Panc1 (cell line): ENCODE measurements at regions not wholly inside any gene's neighbourhood (a gene's known extent, or its start where the extent isn't known, plus 50 kb on each side); places are given as distances from the start of the nearest gene placed in this dataset.

Experiments
- ATAC-seq: fragments of 200-7000 bp; cut with Tn5 transposase; 2 replicates; pipeline ENCODE4 v1.9.1; 2020; ENCODE audit warnings: mild to moderate bottlenecking, moderate library complexity
- BruUV-seq: library from RNA; stranded (reverse); fragments of 400-500 nt; replicated peaks from 2 replicates; lab custom pipeline; 2021; lab: Mats Ljungman, UMichigan
- CTCF ChIA-PET: fragments of 300-600 bp; sonication (Branson Sonifier 250); formaldehyde crosslinking; loops from one replicate; lab custom pipeline; 2022; ENCODE audit warnings: antibody characterized with exemption; lab: Charles Lee
- POLR2A ChIA-PET: fragments of 300-600 bp; sonication (Branson Sonifier 250); formaldehyde crosslinking; loops from one replicate; lab custom pipeline; 2022; ENCODE audit warnings: antibody characterized with exemption; lab: Charles Lee
- DNase-seq: peaks from one replicate; pipeline ENCODE4 v3.0.0-alpha.2; 2010; ENCODE audit warnings: low read depth, low spot score
- H3K27ac ChIP-seq: 2 replicates; pipeline ENCODE4 v1.5.1; 2011; ENCODE audit warnings: mild to moderate bottlenecking, low read length, inconsistent platforms
- H3K27me3 ChIP-seq: fragments of 200-500 bp; sonication (Bioruptor generic); 2 replicates; pipeline ENCODE4 v1.6.0; 2014; ENCODE audit warnings: low read length, inconsistent platforms; ENCODE audit not compliant: control insufficient read depth, insufficient read depth
- H3K36me3 ChIP-seq: fragments of 200-500 bp; sonication (Bioruptor generic); 2 replicates; pipeline ENCODE4 v1.5.1; 2014; ENCODE audit warnings: inconsistent platforms, mild to moderate bottlenecking, low read length, moderate library complexity; ENCODE audit not compliant: control insufficient read depth, insufficient read depth
- H3K4me1 ChIP-seq: 2 replicates; pipeline ENCODE4 v1.5.1; 2011; ENCODE audit warnings: inconsistent platforms, mild to moderate bottlenecking, low read length, moderate library complexity; ENCODE audit not compliant: control insufficient read depth, insufficient read depth
- H3K4me3 ChIP-seq, 2 experiments: 2 replicates each; pipeline ENCODE4 v1.5.1; 2011 to 2012; ENCODE audit warnings: low read depth in 2 of 2, low read length in 2 of 2, mild to moderate bottlenecking in 2 of 2, inconsistent platforms in 1 of 2, moderate library complexity in 1 of 2
- H3K9me3 ChIP-seq: fragments of 200-500 bp; sonication (Bioruptor generic); 2 replicates; pipeline ENCODE4 v1.5.1; 2014; ENCODE audit warnings: low read depth, mild to moderate bottlenecking, inconsistent platforms, low read length, moderate library complexity; ENCODE audit not compliant: control insufficient read depth, insufficient read depth
- CTCF ChIP-seq: fragments of 450-650 bp; IDR thresholded peaks from 2 replicates; pipeline ENCODE4 v1.5.1; 2017; ENCODE audit warnings: mild to moderate bottlenecking
- POLR2AphosphoS5 ChIP-seq: IDR thresholded peaks from 2 replicates; pipeline ENCODE4 v1.6.1; 2012; ENCODE audit warnings: mild to moderate bottlenecking, low read depth, low read length, moderate library complexity
- REST ChIP-seq, 2 experiments: IDR thresholded peaks; 2 replicates each; pipeline ENCODE4 v1.6.1; 2011 to 2012; ENCODE audit warnings: low read depth in 2 of 2, control low read depth in 1 of 2, low read length in 1 of 2, mild to moderate bottlenecking in 1 of 2, moderate library complexity in 1 of 2; ENCODE audit not compliant: insufficient read depth in 1 of 2
- SIN3A ChIP-seq: IDR thresholded peaks from 2 replicates; pipeline ENCODE4 v1.6.1; 2012; ENCODE audit warnings: low read depth, mild to moderate bottlenecking, low read length, moderate library complexity, borderline replicate concordance; ENCODE audit not compliant: insufficient read depth
- TCF7L2 ChIP-seq: IDR thresholded peaks from 2 replicates; pipeline ENCODE4 v1.6.1; 2011; ENCODE audit warnings: mild to moderate bottlenecking, low read depth, low read length, inconsistent platforms
- in situ Hi-C: cut with HindIII; loops from 2 replicates; pipeline ENCODE4 v1.10.0; 2016; ENCODE audit warnings: low sequenced_read_pairs, low pct_unique_long_range_greater_than_20kb
- intact Hi-C: fragments of 100-400 bp; cut with micrococcal nuclease; formaldehyde crosslinking; loops from one replicate; pipeline ENCODE4 v1.10.0; 2022; ENCODE audit not compliant: unreplicated experiment

- no TSS peak for BruUV-seq
- DNase-seq (no peak), ATAC-seq (no peak)
- no peaks in the 10 kb centered on the region for H3K9me3 ChIP-seq
- CTCF ChIA-PET = no interaction called here
- no peak overlapping the region for H3K27ac ChIP-seq
- H3K4me1 ChIP-seq = no peaks in the 10 kb centered on the region
- in situ Hi-C loops = no loop called here
- TF ChIP-seq SIN3A (no peak), TCF7L2 (no peak), REST (IDR thresholded peaks at IDR 0.05; ENCODE audit: insufficient read depth in 1 of 2, low read depth in 2 of 2, low read length in 1 of 2) (no peak), CTCF (no peak), POLR2AphosphoS5 (no peak)
- intact Hi-C loops = no loop called here
- no peaks in the 10 kb centered on the region for H3K36me3 ChIP-seq
- H3K4me3 ChIP-seq = no peak overlapping the region
- POLR2A ChIA-PET = no interaction called here
- no peaks in the 10 kb centered on the region; the same call in 1 of the 2 replicates for H3K27me3 ChIP-seq
Observed at GRCh38 chr16:66293207-66293735, 73.2 kb upstream of the CDH5 start.

- POLR2A ChIA-PET = no interaction called here
- CTCF ChIA-PET = no interaction called here
- intact Hi-C loops = no loop called here
- no peak for DNase-seq
- Histone ChIP-seq H3K27ac (no peak overlapping the region), H3K4me1 (no peaks in the 10 kb centered on the region), H3K9me3 (no peaks in the 10 kb centered on the region), H3K4me3 (no peak overlapping the region), H3K27me3 (no peaks in the 10 kb centered on the region; the same call in 1 of the 2 replicates), H3K36me3 (no peaks in the 10 kb centered on the region)
- no peak for ATAC-seq
- TF ChIP-seq SIN3A = no peak
- no peak for TF ChIP-seq POLR2AphosphoS5
- no peak for TF ChIP-seq REST (IDR thresholded peaks at IDR 0.05; ENCODE audit: insufficient read depth in 1 of 2, low read depth in 2 of 2, low read length in 1 of 2)
- no peak for TF ChIP-seq CTCF
- TF ChIP-seq TCF7L2 = no peak
- no TSS peak for BruUV-seq
- in situ Hi-C loops = no loop called here
Observed at GRCh38 chr16:66292241-66292935, 74.1 kb upstream of the CDH5 start.
